Peyer's patch (tissue), 4 donors: ENCODE measurements at regions not wholly inside any gene's neighbourhood (a gene's known extent, or its start where the extent isn't known, plus 50 kb on each side); places are given as distances from the start of the nearest gene placed in this dataset.

Experiments
- DNase-seq, 3 donors: peaks; one replicate each; pipeline ENCODE4 v3.0.0-alpha.2; 2017 to 2019
- H3K27ac ChIP-seq, 4 donors: fragments of 200-600 bp; sonication (generic); one replicate each; pipeline ENCODE4 v1.5.1; 2016 to 2019
- H3K27me3 ChIP-seq, 2 donors: fragments of 200-600 bp; sonication (generic); one replicate each; pipeline ENCODE4 v1.5.1; 2019
- H3K36me3 ChIP-seq, 3 donors: fragments of 200-600 bp; sonication (generic); one replicate each; pipeline ENCODE4 v1.5.1; 2016 to 2019
- H3K4me1 ChIP-seq, 4 donors: fragments of 200-600 bp; sonication (generic); one replicate each; pipeline ENCODE4 v1.5.1; 2016 to 2019
- H3K4me3 ChIP-seq, 4 donors: fragments of 200-600 bp; sonication (generic); 1 replicate in 3 of 4; 2 replicates in 1 of 4; pipeline ENCODE4 v1.5.1; 2016 to 2019; ENCODE audit warnings: mild to moderate bottlenecking in 1 of 4
- H3K9me3 ChIP-seq, 4 donors: fragments of 200-600 bp; sonication (generic); one replicate each; pipeline ENCODE4 v1.5.1; 2016 to 2019; ENCODE audit warnings: mild to moderate bottlenecking in 1 of 4
- POLR2A ChIP-seq, 2 donors: fragments of 450-650 bp; IDR thresholded peaks; one replicate each; pipeline ENCODE4 v1.5.1; 2017; ENCODE audit warnings: antibody characterized with exemption in 2 of 2, mild to moderate bottlenecking in 2 of 2, moderate library complexity in 2 of 2
- TF ChIP-seq, protein P1 (sequence below), 6 experiments: fragments of 450-650 bp in 4 of 6; fragments of 200-600 bp in 2 of 6; sonication (generic) in 1 of 6; IDR thresholded peaks; one replicate each; pipeline ENCODE4 v1.5.1; 2017 to 2019; ENCODE audit warnings: antibody characterized with exemption in 6 of 6, mild to moderate bottlenecking in 3 of 6, moderate library complexity in 1 of 6

DNA sequence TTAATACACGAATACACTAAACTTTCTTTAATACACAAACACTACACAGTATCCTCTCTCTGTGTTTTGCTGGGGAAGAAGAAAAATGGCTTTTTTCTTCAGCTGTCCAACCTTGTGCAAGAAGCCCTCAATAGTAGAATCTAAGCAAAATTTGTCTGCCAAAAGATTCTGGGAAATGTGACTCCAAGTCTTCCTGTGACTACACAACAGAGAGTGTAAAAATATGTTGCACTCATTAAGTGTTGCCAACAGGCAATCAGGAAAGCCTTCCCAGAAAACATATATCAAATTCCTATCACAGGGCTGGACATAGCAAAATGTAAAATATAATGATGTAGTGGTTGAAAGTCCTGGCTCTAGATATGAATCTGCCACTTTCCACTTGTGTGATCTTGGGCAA, 825.1 kb upstream of the ZWINT start:
- Histone ChIP-seq H3K4me3 (no peak overlapping the region), H3K9me3 (no peaks in the 10 kb centered on the region), H3K27me3 (no peaks in the 10 kb centered on the region), H3K27ac (no peak overlapping the region), H3K4me1 (no peaks in the 10 kb centered on the region), H3K36me3 (no peaks in the 10 kb centered on the region)
- no peak for DNase-seq
- TF ChIP-seq, protein P1, sequence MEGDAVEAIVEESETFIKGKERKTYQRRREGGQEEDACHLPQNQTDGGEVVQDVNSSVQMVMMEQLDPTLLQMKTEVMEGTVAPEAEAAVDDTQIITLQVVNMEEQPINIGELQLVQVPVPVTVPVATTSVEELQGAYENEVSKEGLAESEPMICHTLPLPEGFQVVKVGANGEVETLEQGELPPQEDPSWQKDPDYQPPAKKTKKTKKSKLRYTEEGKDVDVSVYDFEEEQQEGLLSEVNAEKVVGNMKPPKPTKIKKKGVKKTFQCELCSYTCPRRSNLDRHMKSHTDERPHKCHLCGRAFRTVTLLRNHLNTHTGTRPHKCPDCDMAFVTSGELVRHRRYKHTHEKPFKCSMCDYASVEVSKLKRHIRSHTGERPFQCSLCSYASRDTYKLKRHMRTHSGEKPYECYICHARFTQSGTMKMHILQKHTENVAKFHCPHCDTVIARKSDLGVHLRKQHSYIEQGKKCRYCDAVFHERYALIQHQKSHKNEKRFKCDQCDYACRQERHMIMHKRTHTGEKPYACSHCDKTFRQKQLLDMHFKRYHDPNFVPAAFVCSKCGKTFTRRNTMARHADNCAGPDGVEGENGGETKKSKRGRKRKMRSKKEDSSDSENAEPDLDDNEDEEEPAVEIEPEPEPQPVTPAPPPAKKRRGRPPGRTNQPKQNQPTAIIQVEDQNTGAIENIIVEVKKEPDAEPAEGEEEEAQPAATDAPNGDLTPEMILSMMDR (IDR thresholded peaks at IDR 0.05) = no peak
- TF ChIP-seq POLR2A (IDR thresholded peaks at IDR 0.05) = no peak

GRCh38 chr10:57169597-57169996, 808.5 kb upstream of the ZWINT start:
- DNase-seq = no peak
- TF ChIP-seq, protein P1 (IDR thresholded peaks at IDR 0.05) = no peak
- no peak for TF ChIP-seq POLR2A (IDR thresholded peaks at IDR 0.05)
- no peaks in the 10 kb centered on the region for H3K9me3 ChIP-seq

DNA sequence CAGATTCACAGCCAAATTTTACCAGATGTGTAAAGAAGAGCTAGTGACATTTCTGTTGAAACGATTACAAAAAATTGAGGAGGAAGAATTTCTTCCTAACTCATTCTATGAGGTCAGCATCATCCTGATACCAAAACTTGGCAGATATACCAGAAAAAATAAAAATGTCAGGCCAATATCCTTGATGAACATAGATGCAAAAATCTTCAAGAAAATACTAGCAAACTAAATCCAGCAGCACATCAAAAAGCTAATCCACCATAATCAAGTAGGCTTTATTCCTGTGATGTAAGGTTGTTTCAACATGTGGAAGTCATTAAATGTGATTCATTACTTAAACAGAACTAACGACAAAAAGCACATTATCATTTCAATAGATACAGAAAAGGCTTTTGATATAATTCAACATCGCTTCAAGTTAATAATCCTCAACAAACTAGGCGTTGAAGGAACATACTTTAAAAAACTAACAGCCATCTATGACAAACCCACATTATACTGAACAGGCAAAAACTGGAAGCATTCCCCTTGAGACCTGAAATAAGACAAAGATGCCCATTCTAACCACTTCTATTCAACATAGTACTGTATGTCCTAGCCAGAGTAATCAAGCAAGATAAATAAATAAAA, 807.7 kb upstream of the ZWINT start:
- Histone ChIP-seq H3K4me1 (no peaks in the 10 kb centered on the region), H3K36me3 (no peaks in the 10 kb centered on the region), H3K4me3 (no peak overlapping the region), H3K9me3 (no peaks in the 10 kb centered on the region), H3K27ac (no peak overlapping the region), H3K27me3 (no peaks in the 10 kb centered on the region)
- TF ChIP-seq, protein P1 (IDR thresholded peaks at IDR 0.05) = no peak
- TF ChIP-seq POLR2A (IDR thresholded peaks at IDR 0.05) = no peak
- DNase-seq = no peak

More at GRCh38 chr10:57169597-57169996, 808.5 kb upstream of the ZWINT start:
- no peaks in the 10 kb centered on the region for H3K27me3 ChIP-seq
- no peak overlapping the region for H3K27ac ChIP-seq
- no peaks in the 10 kb centered on the region for H3K36me3 ChIP-seq
- H3K4me3 ChIP-seq = no peak overlapping the region
- no peaks in the 10 kb centered on the region for H3K4me1 ChIP-seq

- Histone ChIP-seq H3K27me3 (no peaks in the 10 kb centered on the region), H3K36me3 (no peaks in the 10 kb centered on the region), H3K9me3 (no peaks in the 10 kb centered on the region), H3K4me1 (no peaks in the 10 kb centered on the region), H3K27ac (no peak overlapping the region), H3K4me3 (no peak overlapping the region)
- TF ChIP-seq, protein P1 (IDR thresholded peaks at IDR 0.05) = no peak
- TF ChIP-seq POLR2A (IDR thresholded peaks at IDR 0.05) = no peak
- DNase-seq = no peak
Observed at GRCh38 chr10:57165671-57166070, 804.6 kb upstream of the ZWINT start.

DNA sequence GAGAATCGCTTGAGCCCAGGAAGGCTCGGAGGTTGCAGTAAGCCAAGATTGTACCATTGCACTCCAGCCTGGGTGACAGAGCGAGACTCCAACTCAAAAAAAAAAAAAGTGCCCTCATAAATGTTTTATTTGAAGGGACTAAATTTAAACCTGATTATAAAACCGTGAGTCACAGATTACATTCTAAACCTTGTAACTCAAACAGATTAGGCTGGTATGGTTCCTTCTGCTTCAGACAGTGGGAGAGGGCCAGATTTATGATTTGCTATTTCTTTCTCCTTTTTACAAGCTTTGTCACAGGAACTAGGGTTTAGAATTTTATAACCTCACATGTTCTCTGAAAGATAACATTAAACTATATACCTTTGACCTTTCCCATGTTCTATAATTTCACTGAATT, 801.2 kb upstream of the ZWINT start:
- no peak overlapping the region for H3K27ac ChIP-seq
- no peak overlapping the region for H3K4me3 ChIP-seq
- H3K27me3 ChIP-seq = no peaks in the 10 kb centered on the region
- no peaks in the 10 kb centered on the region for H3K9me3 ChIP-seq
- H3K4me1 ChIP-seq = no peaks in the 10 kb centered on the region
- no peak for TF ChIP-seq POLR2A (IDR thresholded peaks at IDR 0.05)
- TF ChIP-seq, protein P1 (IDR thresholded peaks at IDR 0.05) = no peak
- H3K36me3 ChIP-seq = no peaks in the 10 kb centered on the region
- DNase-seq = no peak

- TF ChIP-seq POLR2A (IDR thresholded peaks at IDR 0.05) = no peak
- H3K9me3 ChIP-seq = no peaks in the 10 kb centered on the region
- H3K4me1 ChIP-seq = no peaks in the 10 kb centered on the region
- no peak overlapping the region for H3K27ac ChIP-seq
- H3K27me3 ChIP-seq = no peaks in the 10 kb centered on the region
- H3K4me3 ChIP-seq = no peak overlapping the region
- no peak for DNase-seq
- H3K36me3 ChIP-seq = no peaks in the 10 kb centered on the region
Observed at GRCh38 chr10:57161157-57161556, 800.1 kb upstream of the ZWINT start.
